Suprapubic skin (tissue), 4 donors: ENCODE measurements at regions not wholly inside any gene's neighbourhood (a gene's known extent, or its start where the extent isn't known, plus 50 kb on each side); places are given as distances from the start of the nearest gene placed in this dataset.

Experiments
- DNase-seq, 2 donors: peaks; one replicate each; pipeline ENCODE4 v3.0.0-alpha.2; 2019; ENCODE audit warnings: low spot score in 2 of 2
- H3K27ac ChIP-seq: fragments of 200-600 bp; sonication (generic); one replicate; pipeline ENCODE4 v1.5.1; 2019
- H3K27me3 ChIP-seq: fragments of 200-600 bp; sonication (generic); one replicate; pipeline ENCODE4 v1.5.1; 2019
- H3K36me3 ChIP-seq: fragments of 200-600 bp; sonication (generic); one replicate; pipeline ENCODE4 v1.5.1; 2019
- H3K4me1 ChIP-seq: fragments of 200-600 bp; sonication (generic); one replicate; pipeline ENCODE4 v1.5.1; 2019
- H3K4me3 ChIP-seq: fragments of 200-600 bp; sonication (generic); one replicate; pipeline ENCODE4 v1.5.1; 2019; ENCODE audit warnings: mild to moderate bottlenecking
- H3K9me3 ChIP-seq: fragments of 200-600 bp; sonication (generic); one replicate; pipeline ENCODE4 v1.5.1; 2019
- CTCF ChIP-seq, 2 donors: fragments of 200-600 bp in 1 of 2; fragments of 450-650 bp in 1 of 2; sonication (generic) in 1 of 2; IDR thresholded peaks; one replicate each; pipeline ENCODE4 v1.5.1; 2016 to 2019; ENCODE audit warnings: antibody characterized with exemption in 2 of 2, mild to moderate bottlenecking in 1 of 2, moderate library complexity in 1 of 2
- EP300 ChIP-seq: sonication (generic); formaldehyde crosslinking; IDR thresholded peaks from one replicate; pipeline ENCODE4 v1.6.1; 2017; ENCODE audit warnings: antibody characterized with exemption
- POLR2A ChIP-seq, 2 donors: fragments of 450-650 bp; IDR thresholded peaks; one replicate each; pipeline ENCODE4 v1.6.1; 2017; ENCODE audit warnings: antibody characterized with exemption in 2 of 2, mild to moderate bottlenecking in 2 of 2, moderate library complexity in 2 of 2
- POLR2AphosphoS5 ChIP-seq, 3 donors: sonication (generic); formaldehyde crosslinking; IDR thresholded peaks; one replicate each; pipeline ENCODE4 v1.6.1; 2017; ENCODE audit warnings: antibody characterized with exemption in 3 of 3
- WGBS: methylation state at CpG from one replicate; pipeline ENCODE4 v1.1.5; 2018; 5-methylcytosine and 5-hydroxymethylcytosine counted together

DNA sequence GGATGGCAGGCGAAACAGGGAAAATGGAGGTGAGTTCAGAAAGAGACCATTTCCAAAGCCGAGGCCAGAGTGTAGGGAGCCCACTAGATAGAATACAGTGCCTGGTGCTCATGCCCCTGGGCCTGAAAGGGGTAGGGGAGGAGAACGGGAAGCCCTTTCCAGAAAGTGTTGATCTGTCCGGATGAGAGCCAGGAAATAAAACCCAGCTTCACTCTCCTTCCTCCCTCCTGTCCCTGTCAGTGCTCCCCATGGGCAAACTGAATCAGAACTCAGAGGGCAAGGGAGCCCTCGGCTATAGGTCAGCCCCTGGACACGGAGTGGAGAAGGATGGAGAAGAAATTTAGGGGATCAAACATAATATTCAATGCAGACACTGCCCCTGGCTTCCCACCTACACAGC is 57.7 kb upstream of the RPL38 start:
- H3K9me3 ChIP-seq, result peaks cover 7% of the 10 kb centered on the region
- no peak overlapping the region for H3K27ac ChIP-seq
- peaks cover 27% of the 10 kb centered on the region for H3K27me3 ChIP-seq
- no peaks in the 10 kb centered on the region for H3K4me1 ChIP-seq
- WGBS, result 69% methylated on average over 6 of the region's 6 CpGs
- no peaks in the 10 kb centered on the region for H3K36me3 ChIP-seq
- TF ChIP-seq EP300 (no peak), POLR2AphosphoS5 (IDR thresholded peaks at IDR 0.05) (no peak), CTCF (IDR thresholded peaks at IDR 0.05) (no peak), POLR2A (IDR thresholded peaks at IDR 0.05) (no peak)
- no peak overlapping the region for H3K4me3 ChIP-seq
- peak; percentile 16 to 24 for DNase-seq

DNA sequence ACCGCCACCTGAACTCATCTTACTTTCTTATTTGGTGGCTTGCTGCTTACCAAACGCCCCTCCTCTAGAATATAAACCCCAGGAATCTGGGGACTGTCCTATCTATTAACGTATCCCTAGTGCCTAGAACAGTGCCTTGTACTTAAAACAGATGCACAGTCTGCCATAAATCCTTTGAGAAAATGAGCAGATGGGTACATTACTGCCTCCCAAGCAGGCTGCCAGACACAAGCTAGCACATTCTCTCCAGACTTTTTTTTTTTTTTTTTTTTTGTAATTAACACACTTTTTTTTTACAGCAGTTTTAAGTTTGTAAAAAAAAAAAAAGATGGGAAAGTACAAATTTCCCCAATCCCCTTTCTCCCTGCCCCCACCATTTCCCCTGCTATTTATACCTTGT is 57.3 kb upstream of the RPL38 start:
- no peaks in the 10 kb centered on the region for H3K4me1 ChIP-seq
- no peak overlapping the region for H3K27ac ChIP-seq
- H3K9me3 ChIP-seq, result peaks cover 7% of the 10 kb centered on the region
- no peak overlapping the region for H3K4me3 ChIP-seq
- WGBS, result 83% methylated on average over 3 of the region's 3 CpGs
- DNase-seq, result no peak
- TF ChIP-seq POLR2AphosphoS5 (IDR thresholded peaks at IDR 0.05), result no peak
- TF ChIP-seq POLR2A (IDR thresholded peaks at IDR 0.05), result no peak
- TF ChIP-seq CTCF (IDR thresholded peaks at IDR 0.05), result no peak
- TF ChIP-seq EP300, result no peak
- H3K36me3 ChIP-seq, result no peaks in the 10 kb centered on the region
- peaks cover 27% of the 10 kb centered on the region for H3K27me3 ChIP-seq

DNA sequence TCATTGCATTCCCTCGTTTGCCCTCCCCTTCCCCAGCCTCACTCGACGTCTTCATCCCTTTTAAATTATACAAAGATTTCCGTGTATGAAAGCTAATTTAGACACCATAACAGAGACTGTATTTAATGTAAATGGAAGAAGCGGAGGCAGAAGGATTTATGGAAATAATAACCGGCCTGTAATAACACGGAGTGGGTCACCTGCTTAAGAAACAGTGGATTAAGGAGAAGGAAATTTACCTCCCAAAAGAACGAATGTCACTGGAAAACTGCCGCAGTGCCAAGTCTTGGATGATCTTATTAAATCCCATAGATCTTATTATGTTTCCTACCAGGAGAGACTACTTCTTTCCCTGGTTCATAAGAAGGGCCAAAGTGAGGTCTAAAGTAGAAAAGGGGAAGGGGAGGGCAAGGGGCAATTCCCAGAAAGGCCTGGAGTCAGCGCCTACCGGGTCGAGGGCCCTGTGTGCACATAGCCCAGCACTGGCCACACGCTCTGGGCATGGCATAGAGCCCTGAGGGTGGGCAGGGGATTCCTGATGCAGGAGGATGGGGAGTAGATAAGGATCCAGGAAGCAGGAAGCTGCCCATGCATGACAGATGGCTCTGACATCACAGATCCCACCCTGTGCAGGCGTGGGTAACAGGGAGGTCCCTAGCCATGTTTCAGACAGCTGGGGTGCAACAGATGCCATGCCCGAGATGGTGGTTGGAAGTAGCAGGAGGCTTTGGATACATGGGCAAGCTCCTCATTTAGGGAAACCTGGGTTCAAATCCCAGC is 56.2 kb upstream of the RPL38 start:
- 81% methylated on average over 13 of the region's 15 CpGs for WGBS
- peak; percentile 28 to 40 for DNase-seq
- Histone ChIP-seq H3K9me3 (peaks cover 7% of the 10 kb centered on the region), H3K4me1 (no peaks in the 10 kb centered on the region), H3K27me3 (peaks cover 27% of the 10 kb centered on the region), H3K36me3 (no peaks in the 10 kb centered on the region), H3K27ac (no peak overlapping the region), H3K4me3 (no peak overlapping the region)
- TF ChIP-seq EP300 (no peak), POLR2AphosphoS5 (IDR thresholded peaks at IDR 0.05) (no peak), POLR2A (IDR thresholded peaks at IDR 0.05) (no peak), CTCF (IDR thresholded peaks at IDR 0.05) (no peak)

GRCh38 chr17:74147966-74148365 is 55.5 kb upstream of the RPL38 start:
- H3K27me3 ChIP-seq, result peaks cover 27% of the 10 kb centered on the region
- peak; percentile 30 to 41 for DNase-seq
- H3K9me3 ChIP-seq, result peaks cover 7% of the 10 kb centered on the region
- no peaks in the 10 kb centered on the region for H3K36me3 ChIP-seq
- no peak overlapping the region for H3K27ac ChIP-seq
- WGBS, result 83% methylated on average over 2 of the region's 4 CpGs
- H3K4me1 ChIP-seq, result peaks cover 5% of the 10 kb centered on the region
- H3K4me3 ChIP-seq, result no peak overlapping the region
- TF ChIP-seq CTCF (IDR thresholded peaks at IDR 0.05) (no peak), EP300 (no peak), POLR2A (IDR thresholded peaks at IDR 0.05) (no peak), POLR2AphosphoS5 (IDR thresholded peaks at IDR 0.05) (no peak)

DNA sequence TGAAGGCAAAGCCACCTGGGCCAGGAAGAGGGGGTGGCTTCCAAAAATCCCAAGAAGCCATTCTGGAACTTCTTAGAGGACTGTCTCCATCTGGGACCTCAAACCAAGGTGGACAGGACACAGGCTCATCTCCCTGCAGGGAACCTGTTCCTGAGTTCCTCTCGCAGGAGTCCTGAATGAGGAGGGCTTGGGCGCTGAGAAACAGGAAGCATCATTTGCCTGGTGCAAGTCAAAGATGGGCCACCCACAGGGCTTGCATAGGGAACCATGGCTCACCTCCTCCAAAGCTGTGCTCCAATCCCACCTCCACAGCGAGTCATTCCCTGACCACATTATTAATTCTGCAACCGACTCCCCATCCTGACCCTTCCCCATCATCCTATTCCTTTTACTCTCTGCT is 55.0 kb upstream of the RPL38 start:
- DNase-seq, result peak; percentile 4 to 54

More for the DNA sequence above, 55.0 kb upstream of the RPL38 start:
- Histone ChIP-seq H3K36me3 (no peaks in the 10 kb centered on the region), H3K4me1 (peaks cover 10% of the 10 kb centered on the region), H3K27me3 (peaks cover 27% of the 10 kb centered on the region), H3K9me3 (peaks cover 4% of the 10 kb centered on the region), H3K4me3 (no peak overlapping the region), H3K27ac (no peak overlapping the region)
- 87% methylated on average over 4 of the region's 4 CpGs for WGBS
- TF ChIP-seq POLR2AphosphoS5 (IDR thresholded peaks at IDR 0.05), result no peak
- no peak for TF ChIP-seq POLR2A (IDR thresholded peaks at IDR 0.05)
- TF ChIP-seq EP300, result no peak
- no peak for TF ChIP-seq CTCF (IDR thresholded peaks at IDR 0.05)
